ENCODE measurements at regions not wholly inside any gene's neighbourhood (a gene's known extent, or its start where the extent isn't known, plus 50 kb on each side); places are given as distances from the start of the nearest gene placed in this dataset.

DNA sequence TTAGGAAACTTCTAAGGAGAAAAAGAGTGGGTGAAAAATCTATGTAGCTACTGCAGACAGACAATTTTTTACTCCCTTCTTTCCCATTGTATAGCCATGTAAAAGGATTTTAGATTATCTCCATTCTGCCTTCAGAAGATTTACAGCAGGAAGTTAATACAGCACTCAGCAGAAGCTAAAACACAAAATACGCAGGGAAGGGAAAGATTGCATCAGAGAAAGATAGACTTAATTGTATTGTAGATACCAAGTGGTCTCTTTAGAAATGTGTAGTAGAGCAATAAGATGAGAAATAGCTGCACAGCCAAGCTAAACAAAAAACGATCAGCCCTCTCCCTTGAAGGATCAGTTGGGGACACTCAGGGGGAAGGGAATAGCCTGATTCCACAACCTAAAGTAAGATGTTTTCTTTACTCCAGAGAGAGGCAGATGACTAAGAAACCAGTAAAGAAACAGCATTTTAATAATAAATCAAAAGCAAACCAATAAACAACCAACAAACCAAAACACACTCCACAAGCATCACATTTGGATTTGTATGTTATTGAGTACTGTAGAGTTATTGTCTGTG lies 236.7 kb upstream of the SLITRK1 start:
- TF ChIP-seq, protein P1, sequence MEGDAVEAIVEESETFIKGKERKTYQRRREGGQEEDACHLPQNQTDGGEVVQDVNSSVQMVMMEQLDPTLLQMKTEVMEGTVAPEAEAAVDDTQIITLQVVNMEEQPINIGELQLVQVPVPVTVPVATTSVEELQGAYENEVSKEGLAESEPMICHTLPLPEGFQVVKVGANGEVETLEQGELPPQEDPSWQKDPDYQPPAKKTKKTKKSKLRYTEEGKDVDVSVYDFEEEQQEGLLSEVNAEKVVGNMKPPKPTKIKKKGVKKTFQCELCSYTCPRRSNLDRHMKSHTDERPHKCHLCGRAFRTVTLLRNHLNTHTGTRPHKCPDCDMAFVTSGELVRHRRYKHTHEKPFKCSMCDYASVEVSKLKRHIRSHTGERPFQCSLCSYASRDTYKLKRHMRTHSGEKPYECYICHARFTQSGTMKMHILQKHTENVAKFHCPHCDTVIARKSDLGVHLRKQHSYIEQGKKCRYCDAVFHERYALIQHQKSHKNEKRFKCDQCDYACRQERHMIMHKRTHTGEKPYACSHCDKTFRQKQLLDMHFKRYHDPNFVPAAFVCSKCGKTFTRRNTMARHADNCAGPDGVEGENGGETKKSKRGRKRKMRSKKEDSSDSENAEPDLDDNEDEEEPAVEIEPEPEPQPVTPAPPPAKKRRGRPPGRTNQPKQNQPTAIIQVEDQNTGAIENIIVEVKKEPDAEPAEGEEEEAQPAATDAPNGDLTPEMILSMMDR (IDR thresholded peaks at IDR 0.05) = no peak
- TF ChIP-seq POLR2A (IDR thresholded peaks at IDR 0.05) = no peak
